Transverse colon (tissue), 4 donors: ENCODE measurements at regions not wholly inside any gene's neighbourhood (a gene's known extent, or its start where the extent isn't known, plus 50 kb on each side); places are given as distances from the start of the nearest gene placed in this dataset.

Experiments used
- DNase-seq: peaks from one replicate; pipeline ENCODE4 v3.0.0-alpha.2; 2019
- H3K27ac ChIP-seq, 4 donors: fragments of 200-600 bp; sonication (generic); 2 replicates each; pipeline ENCODE4 v1.5.1; 2016 to 2018; ENCODE audit warnings: inconsistent platforms in 4 of 4
- H3K27me3 ChIP-seq: fragments of 200-600 bp; sonication (generic); 2 replicates; pipeline ENCODE4 v1.5.1; 2017; ENCODE audit warnings: inconsistent platforms
- H3K36me3 ChIP-seq, 4 donors: fragments of 200-600 bp; sonication (generic); 2 replicates each; pipeline ENCODE4 v1.5.1; 2017 to 2019; ENCODE audit warnings: inconsistent platforms in 4 of 4
- H3K4me1 ChIP-seq, 4 donors: fragments of 200-600 bp; sonication (generic); 2 replicates each; pipeline ENCODE4 v1.5.1; 2017 to 2020; ENCODE audit warnings: inconsistent platforms in 4 of 4
- H3K4me3 ChIP-seq, 4 donors: fragments of 200-600 bp; sonication (generic); 1 replicate in 1 of 4; 2 replicates in 3 of 4; pipeline versions ENCODE4 v1.5.1 to v1.6.1; 2017 to 2019; ENCODE audit warnings: inconsistent platforms in 4 of 4
- H3K9me3 ChIP-seq, 2 donors: fragments of 200-600 bp; sonication (generic); 2 replicates each; pipeline ENCODE4 v1.5.1; 2017 to 2019; ENCODE audit warnings: inconsistent platforms in 2 of 2
- CTCF ChIP-seq, 5 experiments: fragments of 200-600 bp in 3 of 5; fragments of 450-650 bp in 2 of 5; sonication (generic) in 3 of 5; IDR thresholded peaks; 1 replicate in 2 of 5; 2 replicates in 3 of 5; pipeline ENCODE4 v1.5.1; 2016 to 2017; ENCODE audit warnings: antibody characterized with exemption in 5 of 5, inconsistent platforms in 3 of 5, mild to moderate bottlenecking in 2 of 5, moderate library complexity in 1 of 5
- EP300 ChIP-seq: sonication (generic); formaldehyde crosslinking; IDR thresholded peaks from one replicate; pipeline ENCODE4 v1.6.1; 2017; ENCODE audit warnings: antibody characterized with exemption, low read depth
- POLR2A ChIP-seq: fragments of 450-650 bp; IDR thresholded peaks from one replicate; pipeline ENCODE4 v1.6.1; 2016; ENCODE audit warnings: antibody characterized with exemption, mild to moderate bottlenecking, moderate library complexity
- POLR2AphosphoS5 ChIP-seq, 3 donors: sonication (generic); formaldehyde crosslinking; IDR thresholded peaks; one replicate each; pipeline ENCODE4 v1.6.1; 2016; ENCODE audit warnings: antibody characterized with exemption in 3 of 3
- WGBS, 2 donors: methylation state at CpG; one replicate each; pipeline ENCODE4 v1.1.5; 2018; ENCODE audit warnings: low coverage in 1 of 2; 5-methylcytosine and 5-hydroxymethylcytosine counted together
- in situ Hi-C, 4 donors: fragments of 200-750 bp; cut with MboI; loops; one replicate each; pipeline versions ENCODE4 v1.15.0 to v1.15.1; 2017; ENCODE audit warnings: low sequenced_read_pairs in 3 of 4, low pct_ligation_motif_present in 1 of 4, low pct_unique_long_range_greater_than_20kb in 1 of 4
- intact Hi-C: fragments of 100-400 bp; cut with DNase I; formaldehyde crosslinking; loops from one replicate; pipeline ENCODE4 v1.15.1; 2023; ENCODE audit warnings: low total_unique reads

DNA sequence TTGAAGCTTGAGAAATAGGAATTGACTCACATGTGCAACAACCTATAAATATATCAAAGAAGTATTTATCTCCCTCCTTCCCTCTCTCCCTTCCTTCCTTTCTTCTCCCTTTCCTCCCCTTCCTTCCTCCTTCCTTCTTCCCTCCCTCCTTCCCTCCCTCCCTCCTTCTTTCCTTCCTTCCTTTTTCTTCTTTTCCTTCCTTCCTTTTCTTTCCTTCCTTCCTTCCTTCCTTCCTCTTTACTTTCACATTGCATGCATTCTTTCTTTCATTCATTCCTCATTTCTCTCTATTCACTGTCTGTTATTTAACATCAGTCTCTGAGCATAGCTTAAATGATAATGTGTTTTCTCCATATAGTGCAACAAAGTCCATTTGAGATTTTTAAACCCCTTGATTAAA lies 214.2 kb downstream of the CHRM3 start:
- Histone ChIP-seq H3K4me3 (no peak overlapping the region), H3K27me3 (no peaks in the 10 kb centered on the region), H3K36me3 (no peaks in the 10 kb centered on the region), H3K4me1 (no peaks in the 10 kb centered on the region), H3K9me3 (no peaks in the 10 kb centered on the region), H3K27ac (no peak overlapping the region)
- intact Hi-C loops: no loop called here
- in situ Hi-C loops: no loop called here
- no peak for DNase-seq
- no peak for TF ChIP-seq POLR2AphosphoS5 (IDR thresholded peaks at IDR 0.05)
- no peak for TF ChIP-seq POLR2A

DNA sequence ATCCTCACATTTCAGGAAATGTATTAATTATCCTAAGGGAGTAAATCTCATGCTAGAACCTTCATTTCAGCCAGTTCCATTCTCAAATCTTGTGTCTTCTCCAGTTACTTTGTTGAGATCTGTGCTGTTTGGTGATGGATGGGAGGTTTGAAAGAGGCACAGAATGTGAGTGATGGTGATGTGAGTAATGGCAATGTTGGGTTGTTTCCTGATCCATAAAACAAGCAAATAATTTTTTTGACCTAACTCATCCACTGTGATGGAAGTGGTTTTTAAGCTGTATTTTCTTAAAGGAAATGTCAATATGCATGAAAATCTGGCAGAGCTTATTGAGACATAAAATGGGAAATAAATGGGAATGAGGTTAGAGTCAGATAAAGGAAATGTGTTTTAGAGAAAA lies 214.7 kb downstream of the CHRM3 start:
- H3K4me3 ChIP-seq: no peak overlapping the region
- TF ChIP-seq POLR2AphosphoS5 (IDR thresholded peaks at IDR 0.05): no peak
- TF ChIP-seq EP300: no peak
- no peak for TF ChIP-seq CTCF (IDR thresholded peaks at IDR 0.05)
- TF ChIP-seq POLR2A: no peak
- DNase-seq: no peak
- H3K9me3 ChIP-seq: no peaks in the 10 kb centered on the region
- no peak overlapping the region for H3K27ac ChIP-seq
- intact Hi-C loops: no loop called here
- H3K4me1 ChIP-seq: no peaks in the 10 kb centered on the region
- H3K27me3 ChIP-seq: no peaks in the 10 kb centered on the region
- in situ Hi-C loops: no loop called here
- no peaks in the 10 kb centered on the region for H3K36me3 ChIP-seq

- no peaks in the 10 kb centered on the region for H3K36me3 ChIP-seq
- no peak overlapping the region for H3K27ac ChIP-seq
- 71 to 83% methylated on average over 3 of the region's 3 CpGs for WGBS, 2 donors
- intact Hi-C loops: no loop called here
- no peak for DNase-seq
- no peaks in the 10 kb centered on the region for H3K27me3 ChIP-seq
- H3K4me1 ChIP-seq: no peaks in the 10 kb centered on the region
- in situ Hi-C loops: no loop called here
- no peaks in the 10 kb centered on the region for H3K9me3 ChIP-seq
- TF ChIP-seq EP300 (no peak), POLR2AphosphoS5 (IDR thresholded peaks at IDR 0.05) (no peak), POLR2A (no peak), CTCF (IDR thresholded peaks at IDR 0.05) (no peak)
- no peak overlapping the region for H3K4me3 ChIP-seq
Measured at GRCh38 chr1:239603530-239603929, 217.2 kb downstream of the CHRM3 start.

GRCh38 chr1:239606850-239607400 lies 220.6 kb downstream of the CHRM3 start:
- Histone ChIP-seq H3K27me3 (no peaks in the 10 kb centered on the region), H3K27ac (no peak overlapping the region), H3K9me3 (no peaks in the 10 kb centered on the region), H3K4me1 (no peaks in the 10 kb centered on the region), H3K4me3 (no peak overlapping the region), H3K36me3 (no peaks in the 10 kb centered on the region)
- TF ChIP-seq EP300 (no peak), POLR2A (no peak), CTCF (IDR thresholded peaks at IDR 0.05) (no peak), POLR2AphosphoS5 (IDR thresholded peaks at IDR 0.05) (no peak)
- in situ Hi-C loops (no loop called here), intact Hi-C loops (no loop called here)
- 62 to 83% methylated on average over 2 of the region's 2 CpGs for WGBS, 2 donors
- no peak for DNase-seq

DNA sequence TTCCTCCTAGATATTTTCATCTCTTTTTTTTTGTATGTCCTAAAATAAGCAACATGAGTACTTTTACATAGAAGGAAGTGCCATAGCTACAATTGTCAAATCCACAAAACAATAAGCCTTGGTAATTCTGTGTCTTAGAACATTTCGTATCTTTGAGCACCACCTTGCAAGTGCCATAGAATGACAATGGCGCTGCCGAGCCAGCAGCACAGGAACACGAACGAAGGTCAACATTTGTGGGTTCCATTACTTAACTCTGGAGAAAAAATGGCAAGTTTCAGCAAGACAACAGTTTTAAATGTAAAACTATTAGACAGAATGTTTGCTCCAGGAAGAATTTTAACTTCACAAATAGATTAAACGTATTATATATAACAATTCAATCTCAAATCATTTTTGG lies 222.1 kb downstream of the CHRM3 start:
- TF ChIP-seq POLR2A (no peak), POLR2AphosphoS5 (IDR thresholded peaks at IDR 0.05) (no peak), CTCF (IDR thresholded peaks at IDR 0.05) (no peak), EP300 (no peak)
- H3K27me3 ChIP-seq: no peaks in the 10 kb centered on the region
- no peak overlapping the region for H3K27ac ChIP-seq
- no peaks in the 10 kb centered on the region for H3K4me1 ChIP-seq
- H3K9me3 ChIP-seq: no peaks in the 10 kb centered on the region
- H3K36me3 ChIP-seq: no peaks in the 10 kb centered on the region
- in situ Hi-C loops: no loop called here
- H3K4me3 ChIP-seq: no peak overlapping the region
- WGBS, 2 donors: 83 to 93% methylated on average over 6 of the region's 6 CpGs
- intact Hi-C loops: no loop called here
- no peak for DNase-seq
